ENCODE measurements at regions not wholly inside any gene's neighbourhood (a gene's known extent, or its start where the extent isn't known, plus 50 kb on each side); places are given as distances from the start of the nearest gene placed in this dataset.
A peak's percentile ranks its signal among the peaks of the same experiment; 100 is the strongest.

- peaks cover 10% of the 10 kb centered on the region for H3K4me1 ChIP-seq
- H3K27ac ChIP-seq = no peak overlapping the region
- H3K27me3 ChIP-seq (ENCODE audit: low read depth) = no peaks in the 10 kb centered on the region
- no peaks in the 10 kb centered on the region for H3K36me3 ChIP-seq
- H3K9me3 ChIP-seq = no peaks in the 10 kb centered on the region
- H3K4me3 ChIP-seq = no peak overlapping the region
- ATAC-seq = no peak
- TF ChIP-seq, protein P1, sequence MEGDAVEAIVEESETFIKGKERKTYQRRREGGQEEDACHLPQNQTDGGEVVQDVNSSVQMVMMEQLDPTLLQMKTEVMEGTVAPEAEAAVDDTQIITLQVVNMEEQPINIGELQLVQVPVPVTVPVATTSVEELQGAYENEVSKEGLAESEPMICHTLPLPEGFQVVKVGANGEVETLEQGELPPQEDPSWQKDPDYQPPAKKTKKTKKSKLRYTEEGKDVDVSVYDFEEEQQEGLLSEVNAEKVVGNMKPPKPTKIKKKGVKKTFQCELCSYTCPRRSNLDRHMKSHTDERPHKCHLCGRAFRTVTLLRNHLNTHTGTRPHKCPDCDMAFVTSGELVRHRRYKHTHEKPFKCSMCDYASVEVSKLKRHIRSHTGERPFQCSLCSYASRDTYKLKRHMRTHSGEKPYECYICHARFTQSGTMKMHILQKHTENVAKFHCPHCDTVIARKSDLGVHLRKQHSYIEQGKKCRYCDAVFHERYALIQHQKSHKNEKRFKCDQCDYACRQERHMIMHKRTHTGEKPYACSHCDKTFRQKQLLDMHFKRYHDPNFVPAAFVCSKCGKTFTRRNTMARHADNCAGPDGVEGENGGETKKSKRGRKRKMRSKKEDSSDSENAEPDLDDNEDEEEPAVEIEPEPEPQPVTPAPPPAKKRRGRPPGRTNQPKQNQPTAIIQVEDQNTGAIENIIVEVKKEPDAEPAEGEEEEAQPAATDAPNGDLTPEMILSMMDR (IDR thresholded peaks at IDR 0.05) = no peak
- intact Hi-C loops (cut with DNase I) = no loop called here
- no peak for DNase-seq
Measured at GRCh38 chr1:60924964-60925798, 157.2 kb upstream of the NFIA start.

- no peak for ATAC-seq
- intact Hi-C loops (cut with DNase I) = no loop called here
Measured at GRCh38 chr1:60924165-60924564, 158.2 kb upstream of the NFIA start.

GRCh38 chr1:60923389-60924087, 158.8 kb upstream of the NFIA start:
- TF ChIP-seq, protein P1 (IDR thresholded peaks at IDR 0.05) = no peak
- H3K4me1 ChIP-seq = peaks cover 10% of the 10 kb centered on the region
- intact Hi-C loops (cut with DNase I) = no loop called here
- ATAC-seq (no peak), DNase-seq (no peak)
- H3K9me3 ChIP-seq = no peaks in the 10 kb centered on the region
- no peak overlapping the region for H3K4me3 ChIP-seq
- no peak overlapping the region for H3K27ac ChIP-seq
- no peaks in the 10 kb centered on the region for H3K27me3 ChIP-seq (ENCODE audit: low read depth)
- H3K36me3 ChIP-seq = no peaks in the 10 kb centered on the region

More at GRCh38 chr1:60924165-60924564, 158.2 kb upstream of the NFIA start:
- no peaks in the 10 kb centered on the region for H3K27me3 ChIP-seq (ENCODE audit: low read depth)
- DNase-seq = no peak
- peaks cover 10% of the 10 kb centered on the region for H3K4me1 ChIP-seq
- TF ChIP-seq, protein P1 (IDR thresholded peaks at IDR 0.05) = no peak
- H3K4me3 ChIP-seq = no peak overlapping the region
- no peaks in the 10 kb centered on the region for H3K9me3 ChIP-seq
- H3K36me3 ChIP-seq = no peaks in the 10 kb centered on the region
- no peak overlapping the region for H3K27ac ChIP-seq

DNA sequence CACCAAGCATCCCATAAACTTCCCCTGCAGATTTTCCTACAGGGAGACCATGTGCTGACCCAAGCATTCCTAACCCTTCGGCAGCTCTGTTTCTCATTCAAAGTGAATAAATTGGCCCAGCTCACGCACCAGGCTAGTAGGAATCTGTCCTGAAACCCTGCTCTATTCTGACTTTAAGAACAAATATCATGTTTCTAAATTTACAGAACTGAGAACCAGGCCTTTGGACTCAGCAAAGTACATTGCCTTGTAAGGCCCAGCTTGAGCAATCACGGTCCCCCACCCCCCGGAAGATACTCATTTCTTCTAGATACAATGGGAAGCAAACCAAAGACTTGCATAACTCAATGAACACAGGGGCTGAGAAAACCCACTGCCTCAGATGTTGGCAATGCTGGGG, 160.1 kb upstream of the NFIA start:
- no peak overlapping the region for H3K4me3 ChIP-seq
- H3K27ac ChIP-seq = no peak overlapping the region
- no peaks in the 10 kb centered on the region for H3K36me3 ChIP-seq
- peaks cover 10% of the 10 kb centered on the region for H3K4me1 ChIP-seq
- no peaks in the 10 kb centered on the region for H3K9me3 ChIP-seq
- TF ChIP-seq, protein P1 (IDR thresholded peaks at IDR 0.05) = no peak
- DNase-seq = peak; percentile 61
- no peaks in the 10 kb centered on the region for H3K27me3 ChIP-seq (ENCODE audit: low read depth)
- peak in 1 of 2 donors; percentile 39 for ATAC-seq
- intact Hi-C loops (cut with DNase I) = no loop called here

DNA sequence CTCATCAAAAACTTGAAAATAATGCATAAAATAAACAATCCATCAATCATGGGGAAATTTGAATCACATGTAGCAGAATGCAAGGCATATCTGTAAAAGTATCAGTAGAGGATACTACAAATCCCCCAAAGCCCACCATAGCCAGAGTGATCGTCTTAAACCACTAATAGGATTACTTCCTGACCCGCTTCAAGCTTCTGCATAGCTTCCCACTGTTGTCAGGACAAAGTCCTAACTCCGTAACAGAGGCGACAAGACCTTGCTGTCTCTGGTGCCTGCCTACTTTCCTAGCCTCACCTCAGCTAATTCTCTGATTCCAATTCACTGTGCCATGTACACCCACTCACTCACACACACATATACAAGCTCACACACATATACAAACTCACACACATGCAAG, 161.2 kb upstream of the NFIA start:
- H3K4me1 ChIP-seq = peaks cover 10% of the 10 kb centered on the region
- H3K27ac ChIP-seq = no peak overlapping the region
- TF ChIP-seq, protein P1 (IDR thresholded peaks at IDR 0.05) = no peak
- ATAC-seq (no peak), DNase-seq (no peak)
- no peaks in the 10 kb centered on the region for H3K36me3 ChIP-seq
- no peaks in the 10 kb centered on the region for H3K9me3 ChIP-seq
- H3K27me3 ChIP-seq (ENCODE audit: low read depth) = no peaks in the 10 kb centered on the region
- H3K4me3 ChIP-seq = no peak overlapping the region
- intact Hi-C loops (cut with DNase I) = no loop called here
